Liver (tissue), 8 donors: ENCODE measurements at regions not wholly inside any gene's neighbourhood (a gene's known extent, or its start where the extent isn't known, plus 50 kb on each side); places are given as distances from the start of the nearest gene placed in this dataset.

Source experiments
- DNase-seq: peaks from one replicate; pipeline ENCODE4 v3.0.0-alpha.2; 2017; ENCODE audit warnings: low spot score
- H3K27ac ChIP-seq, 2 donors: one replicate each; pipeline ENCODE4 v1.7.0; 2013; ENCODE audit warnings: inconsistent platforms in 2 of 2, low read length in 2 of 2, control low read depth in 1 of 2, low read depth in 1 of 2, mild to moderate bottlenecking in 1 of 2
- H3K27me3 ChIP-seq, 4 donors: one replicate each; pipeline versions ENCODE4 v1.6.1 to v1.7.0; 2013; ENCODE audit warnings: low read length in 3 of 4, inconsistent platforms in 1 of 4, mild to moderate bottlenecking in 1 of 4, moderate library complexity in 1 of 4; ENCODE audit not compliant: control insufficient read depth in 4 of 4, insufficient read depth in 4 of 4
- H3K36me3 ChIP-seq, 4 donors: one replicate each; pipeline versions ENCODE4 v1.6.1 to v1.7.0; 2013; ENCODE audit warnings: low read length in 3 of 4, mild to moderate bottlenecking in 3 of 4, low read depth in 1 of 4, moderate library complexity in 1 of 4; ENCODE audit not compliant: control insufficient read depth in 4 of 4, insufficient read depth in 3 of 4
- H3K4me1 ChIP-seq, 4 donors: one replicate each; pipeline versions ENCODE4 v1.6.1 to v1.7.0; 2013; ENCODE audit warnings: low read length in 3 of 4, mild to moderate bottlenecking in 3 of 4, moderate library complexity in 1 of 4; ENCODE audit not compliant: control insufficient read depth in 4 of 4, insufficient read depth in 4 of 4
- H3K4me3 ChIP-seq, 3 donors: one replicate each; pipeline versions ENCODE4 v1.6.1 to v1.7.0; 2013; ENCODE audit warnings: low read length in 3 of 3, control low read depth in 1 of 3, low read depth in 1 of 3, mild to moderate bottlenecking in 1 of 3
- H3K9ac ChIP-seq, 2 donors: one replicate each; pipeline ENCODE4 v1.7.0; 2013; ENCODE audit warnings: low read length in 2 of 2, mild to moderate bottlenecking in 2 of 2, moderate library complexity in 2 of 2, control low read depth in 1 of 2, low read depth in 1 of 2
- H3K9me3 ChIP-seq, 4 donors: one replicate each; pipeline versions ENCODE4 v1.6.1 to v1.7.0; 2013; ENCODE audit warnings: low read length in 3 of 4; ENCODE audit not compliant: control insufficient read depth in 4 of 4
- ATF3 ChIP-seq: IDR thresholded peaks from 2 replicates; pipeline ENCODE4 v1.6.1; 2016; ENCODE audit warnings: antibody characterized with exemption
- CTCF ChIP-seq: fragments of 150-350 bp; IDR thresholded peaks from 2 replicates; pipeline ENCODE4 v1.5.1; 2017; ENCODE audit warnings: improper control_type of control experiment, low read depth, low read length; ENCODE audit not compliant: missing input control
- EGR1 ChIP-seq, 2 donors: IDR thresholded peaks; 2 replicates each; pipeline ENCODE4 v1.6.1; 2016 to 2018; ENCODE audit warnings: antibody characterized with exemption in 2 of 2, low read depth in 2 of 2
- FOXA2 ChIP-seq: IDR thresholded peaks from 2 replicates; pipeline ENCODE4 v1.6.1; 2016; ENCODE audit warnings: antibody characterized with exemption
- GABPA ChIP-seq, 2 donors: IDR thresholded peaks in 1 of 2; conservative IDR thresholded peaks in 1 of 2; 2 replicates each; pipeline ENCODE4 v1.6.1; 2016; ENCODE audit warnings: antibody characterized with exemption in 2 of 2, mild to moderate bottlenecking in 1 of 2, moderate library complexity in 1 of 2
- HNF4A ChIP-seq, 2 donors: conservative IDR thresholded peaks; 2 replicates each; pipeline ENCODE4 v1.6.1; 2016; ENCODE audit warnings: antibody characterized with exemption in 2 of 2, mild to moderate bottlenecking in 2 of 2
- HNF4G ChIP-seq: IDR thresholded peaks from 2 replicates; pipeline ENCODE4 v1.6.1; 2016; ENCODE audit warnings: antibody characterized with exemption
- MAX ChIP-seq: IDR thresholded peaks from 2 replicates; pipeline ENCODE4 v1.6.1; 2016; ENCODE audit warnings: antibody characterized with exemption
- NR2F2 ChIP-seq: IDR thresholded peaks from 2 replicates; pipeline ENCODE4 v1.6.1; 2016; ENCODE audit warnings: antibody characterized with exemption
- RAD21 ChIP-seq, 2 donors: IDR thresholded peaks; 2 replicates each; pipeline ENCODE4 v1.6.1; 2016; ENCODE audit warnings: antibody characterized with exemption in 2 of 2, mild to moderate bottlenecking in 2 of 2
- RXRA ChIP-seq, 2 donors: IDR thresholded peaks; 2 replicates each; pipeline ENCODE4 v1.6.1; 2017 to 2018; ENCODE audit warnings: antibody characterized with exemption in 2 of 2, mild to moderate bottlenecking in 1 of 2
- SP1 ChIP-seq: IDR thresholded peaks from 2 replicates; pipeline ENCODE4 v1.6.1; 2018; ENCODE audit warnings: antibody characterized with exemption, mild to moderate bottlenecking
- TAF1 ChIP-seq: conservative IDR thresholded peaks from 2 replicates; pipeline ENCODE4 v1.6.1; 2016; ENCODE audit warnings: antibody characterized with exemption, mild to moderate bottlenecking
- YY1 ChIP-seq: IDR thresholded peaks from 2 replicates; pipeline ENCODE4 v1.6.1; 2016; ENCODE audit warnings: antibody characterized with exemption, mild to moderate bottlenecking
- WGBS: extraction: QIAGEN DNeasy Blood & Tissue Kit; methylation state at CpG from one replicate; pipeline ENCODE4 v1.1.7; 2013; 5-methylcytosine and 5-hydroxymethylcytosine counted together
- TF ChIP-seq, protein P1 (sequence below): IDR thresholded peaks from 2 replicates; pipeline ENCODE4 v1.6.1; 2016; ENCODE audit warnings: antibody characterized with exemption, mild to moderate bottlenecking
- TF ChIP-seq, protein P2 (sequence below): IDR thresholded peaks from 2 replicates; pipeline ENCODE4 v1.6.1; 2016; ENCODE audit warnings: antibody characterized with exemption
- donor health status: healthy.
- donor health status: healthy.
- donor health status: healthy.
- donor health status: healthy.
- donor health status: healthy.

DNA sequence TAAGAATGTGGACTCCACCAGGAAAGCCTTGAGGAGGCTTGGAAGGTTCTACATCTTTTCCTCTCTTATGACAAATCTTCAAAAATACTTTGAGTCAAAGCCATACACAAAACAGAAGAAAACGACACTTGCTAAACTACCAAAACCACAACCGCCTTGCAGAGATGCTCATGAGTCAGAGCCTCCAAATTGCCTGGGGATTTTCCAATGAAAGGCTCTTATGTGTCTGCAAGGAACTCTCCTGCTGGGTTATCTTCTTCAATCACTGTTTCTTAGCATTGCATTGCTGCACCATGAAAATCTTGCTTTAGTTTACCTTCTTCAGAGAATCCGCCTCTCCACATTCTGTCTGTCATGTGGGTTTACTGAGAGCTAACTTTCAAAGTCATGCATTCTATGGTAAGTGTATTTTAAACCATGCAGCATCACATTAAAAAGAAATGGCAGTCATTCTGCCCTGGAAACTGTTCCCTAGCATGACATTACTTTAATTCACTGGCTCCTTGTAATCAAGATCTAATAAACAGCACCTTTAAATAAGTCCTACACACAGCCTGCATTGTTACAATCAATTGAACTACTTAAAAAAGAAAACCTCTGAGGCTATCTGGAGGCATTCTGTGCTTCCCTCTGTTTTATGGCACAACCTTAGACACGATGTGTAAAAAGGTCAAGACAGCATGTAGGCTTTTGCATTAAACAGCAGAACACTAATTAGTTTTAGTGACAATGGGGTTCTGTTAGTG lies 210.0 kb upstream of the FOXD3 start (continued):
- TF ChIP-seq, protein P1, sequence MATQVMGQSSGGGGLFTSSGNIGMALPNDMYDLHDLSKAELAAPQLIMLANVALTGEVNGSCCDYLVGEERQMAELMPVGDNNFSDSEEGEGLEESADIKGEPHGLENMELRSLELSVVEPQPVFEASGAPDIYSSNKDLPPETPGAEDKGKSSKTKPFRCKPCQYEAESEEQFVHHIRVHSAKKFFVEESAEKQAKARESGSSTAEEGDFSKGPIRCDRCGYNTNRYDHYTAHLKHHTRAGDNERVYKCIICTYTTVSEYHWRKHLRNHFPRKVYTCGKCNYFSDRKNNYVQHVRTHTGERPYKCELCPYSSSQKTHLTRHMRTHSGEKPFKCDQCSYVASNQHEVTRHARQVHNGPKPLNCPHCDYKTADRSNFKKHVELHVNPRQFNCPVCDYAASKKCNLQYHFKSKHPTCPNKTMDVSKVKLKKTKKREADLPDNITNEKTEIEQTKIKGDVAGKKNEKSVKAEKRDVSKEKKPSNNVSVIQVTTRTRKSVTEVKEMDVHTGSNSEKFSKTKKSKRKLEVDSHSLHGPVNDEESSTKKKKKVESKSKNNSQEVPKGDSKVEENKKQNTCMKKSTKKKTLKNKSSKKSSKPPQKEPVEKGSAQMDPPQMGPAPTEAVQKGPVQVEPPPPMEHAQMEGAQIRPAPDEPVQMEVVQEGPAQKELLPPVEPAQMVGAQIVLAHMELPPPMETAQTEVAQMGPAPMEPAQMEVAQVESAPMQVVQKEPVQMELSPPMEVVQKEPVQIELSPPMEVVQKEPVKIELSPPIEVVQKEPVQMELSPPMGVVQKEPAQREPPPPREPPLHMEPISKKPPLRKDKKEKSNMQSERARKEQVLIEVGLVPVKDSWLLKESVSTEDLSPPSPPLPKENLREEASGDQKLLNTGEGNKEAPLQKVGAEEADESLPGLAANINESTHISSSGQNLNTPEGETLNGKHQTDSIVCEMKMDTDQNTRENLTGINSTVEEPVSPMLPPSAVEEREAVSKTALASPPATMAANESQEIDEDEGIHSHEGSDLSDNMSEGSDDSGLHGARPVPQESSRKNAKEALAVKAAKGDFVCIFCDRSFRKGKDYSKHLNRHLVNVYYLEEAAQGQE, result no peak
- no peak for TF ChIP-seq FOXA2
- TF ChIP-seq HNF4A (conservative IDR thresholded peaks at IDR 0.05), result no peak
- no peak for TF ChIP-seq TAF1
- TF ChIP-seq RXRA (IDR thresholded peaks at IDR 0.05), result no peak
- TF ChIP-seq SP1, result no peak
- no peak for TF ChIP-seq NR2F2
- no peak for TF ChIP-seq HNF4G

DNA sequence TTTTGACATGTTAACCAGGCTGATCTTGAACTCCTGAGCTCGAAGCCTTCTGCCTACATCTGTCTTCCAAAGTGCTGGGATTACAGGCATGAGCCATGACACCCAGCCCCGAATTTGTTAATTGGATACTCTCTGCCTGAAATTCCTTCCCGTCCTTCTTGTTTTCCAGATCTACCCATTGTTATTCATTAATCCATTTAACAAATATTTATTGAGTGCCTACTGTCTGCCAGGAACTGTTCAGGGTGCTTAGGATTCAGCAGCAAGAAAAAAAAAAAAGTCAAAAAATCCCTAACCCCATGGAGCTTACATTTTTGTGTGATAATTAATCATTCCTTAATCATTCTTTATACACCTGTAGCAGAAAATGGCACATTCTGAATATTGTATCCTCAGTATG lies 206.8 kb upstream of the FOXD3 start:
- Histone ChIP-seq H3K9ac (no peak overlapping the region), H3K27ac (no peak overlapping the region), H3K27me3 (no peaks in the 10 kb centered on the region), H3K4me3 (no peak overlapping the region), H3K36me3 (no peaks in the 10 kb centered on the region), H3K4me1 (peaks cover 0 to 4% (median 2%) of the 10 kb centered on the region in 4 donors), H3K9me3 (no peaks in the 10 kb centered on the region)
- WGBS, result 48% methylated on average over 3 of the region's 3 CpGs
- TF ChIP-seq ATF3 (no peak), MAX (peak; percentile 14)
- no peak for DNase-seq

GRCh38 chr1:63116016-63116415 lies 206.4 kb upstream of the FOXD3 start:
- no peaks in the 10 kb centered on the region for H3K36me3 ChIP-seq
- H3K4me1 ChIP-seq, result peaks cover 0 to 4% (median 2%) of the 10 kb centered on the region in 4 donors

More at GRCh38 chr1:63116016-63116415, 206.4 kb upstream of the FOXD3 start:
- Histone ChIP-seq H3K27ac (no peak overlapping the region), H3K4me3 (no peak overlapping the region), H3K27me3 (no peaks in the 10 kb centered on the region), H3K9ac (no peak overlapping the region), H3K9me3 (no peaks in the 10 kb centered on the region)
- TF ChIP-seq EGR1 (IDR thresholded peaks at IDR 0.05; ENCODE audit: low read depth in 2 of 2) (no peak), MAX (no peak), ATF3 (no peak), RAD21 (IDR thresholded peaks at IDR 0.05) (no peak), CTCF (no peak), HNF4G (no peak), TAF1 (no peak), SP1 (no peak), NR2F2 (no peak), FOXA2 (no peak), YY1 (no peak), GABPA (IDR thresholded peaks at IDR 0.05 in 1 of 2, conservative IDR thresholded peaks at IDR 0.05 in 1 of 2) (no peak), HNF4A (conservative IDR thresholded peaks at IDR 0.05) (no peak), RXRA (IDR thresholded peaks at IDR 0.05) (no peak)
- TF ChIP-seq, protein P1, result no peak
- TF ChIP-seq, protein P2, sequence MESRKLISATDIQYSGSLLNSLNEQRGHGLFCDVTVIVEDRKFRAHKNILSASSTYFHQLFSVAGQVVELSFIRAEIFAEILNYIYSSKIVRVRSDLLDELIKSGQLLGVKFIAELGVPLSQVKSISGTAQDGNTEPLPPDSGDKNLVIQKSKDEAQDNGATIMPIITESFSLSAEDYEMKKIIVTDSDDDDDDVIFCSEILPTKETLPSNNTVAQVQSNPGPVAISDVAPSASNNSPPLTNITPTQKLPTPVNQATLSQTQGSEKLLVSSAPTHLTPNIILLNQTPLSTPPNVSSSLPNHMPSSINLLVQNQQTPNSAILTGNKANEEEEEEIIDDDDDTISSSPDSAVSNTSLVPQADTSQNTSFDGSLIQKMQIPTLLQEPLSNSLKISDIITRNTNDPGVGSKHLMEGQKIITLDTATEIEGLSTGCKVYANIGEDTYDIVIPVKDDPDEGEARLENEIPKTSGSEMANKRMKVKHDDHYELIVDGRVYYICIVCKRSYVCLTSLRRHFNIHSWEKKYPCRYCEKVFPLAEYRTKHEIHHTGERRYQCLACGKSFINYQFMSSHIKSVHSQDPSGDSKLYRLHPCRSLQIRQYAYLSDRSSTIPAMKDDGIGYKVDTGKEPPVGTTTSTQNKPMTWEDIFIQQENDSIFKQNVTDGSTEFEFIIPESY, result no peak
- DNase-seq, result no peak
